ENCODE measurements at regions not wholly inside any gene's neighbourhood (a gene's known extent, or its start where the extent isn't known, plus 50 kb on each side); places are given as distances from the start of the nearest gene placed in this dataset.

GRCh38 chr3:71972031-71972430 is 187.1 kb upstream of the PROK2 start:
- Histone ChIP-seq H3K27me3 (ENCODE audit: insufficient read depth, low read depth) (peaks cover 15% of the 10 kb centered on the region), H3K9me2 (ENCODE audit: insufficient read depth) (no peaks in the 10 kb centered on the region), H3K27ac (no peak overlapping the region), H3F3A (ENCODE audit: insufficient read depth, low read depth) (no peaks in the 10 kb centered on the region), H3K4me1 (replicated peaks; ENCODE audit: insufficient read depth) (no peaks in the 10 kb centered on the region), H3K9me3 (ENCODE audit: insufficient read depth, low read depth) (no peaks in the 10 kb centered on the region), H4K20me1 (ENCODE audit: insufficient read depth) (no peaks in the 10 kb centered on the region), H3K79me2 (ENCODE audit: low read depth) (no peaks in the 10 kb centered on the region), H3K4me3 (no peak overlapping the region), H3K4me2 (no peak overlapping the region), H2AFZ (no peak overlapping the region), H3K36me3 (ENCODE audit: low read depth) (no peaks in the 10 kb centered on the region)
- DNase-seq = no peak
- POLR2A ChIA-PET (ENCODE audit: unreplicated experiment) = no interaction called here
- CTCF ChIA-PET = no interaction called here
- no peak for TF ChIP-seq EZH2 (IDR thresholded peaks at IDR 0.05; ENCODE audit: low read depth)
- no peak for TF ChIP-seq CTCF (conservative IDR thresholded peaks at IDR 0.05)
- BruUV-seq (replicated peaks) = no TSS peak
- intact Hi-C loops (cut with micrococcal nuclease; ENCODE audit: unreplicated experiment) = no loop called here

- CTCF ChIA-PET = no interaction called here
- Histone ChIP-seq H3K4me2 (no peak overlapping the region), H4K20me1 (ENCODE audit: insufficient read depth) (no peaks in the 10 kb centered on the region), H3K4me1 (replicated peaks; ENCODE audit: insufficient read depth) (no peaks in the 10 kb centered on the region), H3K36me3 (ENCODE audit: low read depth) (no peaks in the 10 kb centered on the region), H3K79me2 (ENCODE audit: low read depth) (no peaks in the 10 kb centered on the region), H2AFZ (no peak overlapping the region), H3K27me3 (ENCODE audit: insufficient read depth, low read depth) (peaks cover 6% of the 10 kb centered on the region), H3K9me2 (ENCODE audit: insufficient read depth) (no peaks in the 10 kb centered on the region), H3K27ac (no peak overlapping the region), H3K9me3 (ENCODE audit: insufficient read depth, low read depth) (no peaks in the 10 kb centered on the region), H3K4me3 (no peak overlapping the region), H3F3A (ENCODE audit: insufficient read depth, low read depth) (no peaks in the 10 kb centered on the region)
- BruUV-seq (replicated peaks) = no TSS peak
- no peak for DNase-seq
- TF ChIP-seq CTCF (conservative IDR thresholded peaks at IDR 0.05) (no peak), EZH2 (IDR thresholded peaks at IDR 0.05; ENCODE audit: low read depth) (no peak)
- intact Hi-C loops (cut with micrococcal nuclease; ENCODE audit: unreplicated experiment) = no loop called here
- POLR2A ChIA-PET (ENCODE audit: unreplicated experiment) = no interaction called here
Observed at GRCh38 chr3:71968544-71968943, 183.6 kb upstream of the PROK2 start.

GRCh38 chr3:71966185-71966584 is 181.2 kb upstream of the PROK2 start:
- H3K9me3 ChIP-seq (ENCODE audit: insufficient read depth, low read depth) = no peaks in the 10 kb centered on the region
- H3F3A ChIP-seq (ENCODE audit: insufficient read depth, low read depth) = no peaks in the 10 kb centered on the region
- no peak for TF ChIP-seq CTCF (conservative IDR thresholded peaks at IDR 0.05)
- TF ChIP-seq EZH2 (IDR thresholded peaks at IDR 0.05; ENCODE audit: low read depth) = no peak
- intact Hi-C loops (cut with micrococcal nuclease; ENCODE audit: unreplicated experiment) = no loop called here
- no peaks in the 10 kb centered on the region for H3K36me3 ChIP-seq (ENCODE audit: low read depth)
- BruUV-seq (replicated peaks) = no TSS peak
- H3K4me2 ChIP-seq = no peak overlapping the region
- ChIA-PET CTCF (no interaction called here), POLR2A (ENCODE audit: unreplicated experiment) (no interaction called here)
- H3K79me2 ChIP-seq (ENCODE audit: low read depth) = no peaks in the 10 kb centered on the region
- H3K27ac ChIP-seq = no peak overlapping the region
- DNase-seq = no peak
- H3K27me3 ChIP-seq (ENCODE audit: insufficient read depth, low read depth) = peaks cover 6% of the 10 kb centered on the region
- H4K20me1 ChIP-seq (ENCODE audit: insufficient read depth) = no peaks in the 10 kb centered on the region
- H3K9me2 ChIP-seq (ENCODE audit: insufficient read depth) = no peaks in the 10 kb centered on the region
- H2AFZ ChIP-seq = no peak overlapping the region
- no peak overlapping the region for H3K4me3 ChIP-seq
- H3K4me1 ChIP-seq (replicated peaks; ENCODE audit: insufficient read depth) = no peaks in the 10 kb centered on the region
